Activated CD4-positive, alpha-beta T cell treated with anti-CD3 and anti-CD28 coated beads, Interleukin-2, amount 50 U/mL, for 1 hour (primary cell): ENCODE measurements at regions not wholly inside any gene's neighbourhood (a gene's known extent, or its start where the extent isn't known, plus 50 kb on each side); places are given as distances from the start of the nearest gene placed in this dataset.

Source experiments
- DNase-seq: peaks from one replicate; pipeline ENCODE4 v3.0.0-alpha.2; 2020

DNA sequence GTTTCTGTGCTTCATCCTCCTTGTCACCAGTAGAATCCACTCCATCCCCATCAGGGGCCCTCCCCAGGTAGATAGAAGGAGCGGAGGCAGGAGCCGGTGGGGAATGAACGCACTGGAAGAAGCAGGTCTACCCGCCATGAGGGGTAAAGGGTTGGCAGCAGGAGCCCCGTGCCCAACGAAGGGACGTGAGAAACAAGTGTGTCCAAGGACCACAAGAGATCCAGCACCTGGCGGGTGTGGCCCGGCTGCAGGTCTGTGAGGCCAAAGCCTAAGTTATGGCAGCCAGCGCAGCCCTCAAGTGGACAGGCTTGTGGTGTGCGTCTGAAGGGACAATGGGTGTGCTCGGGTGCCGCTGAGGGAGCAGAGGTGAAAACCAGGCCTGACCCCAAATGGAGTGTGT is 94.3 kb downstream of the IRX2 start:
- DNase-seq, result no peak

DNA sequence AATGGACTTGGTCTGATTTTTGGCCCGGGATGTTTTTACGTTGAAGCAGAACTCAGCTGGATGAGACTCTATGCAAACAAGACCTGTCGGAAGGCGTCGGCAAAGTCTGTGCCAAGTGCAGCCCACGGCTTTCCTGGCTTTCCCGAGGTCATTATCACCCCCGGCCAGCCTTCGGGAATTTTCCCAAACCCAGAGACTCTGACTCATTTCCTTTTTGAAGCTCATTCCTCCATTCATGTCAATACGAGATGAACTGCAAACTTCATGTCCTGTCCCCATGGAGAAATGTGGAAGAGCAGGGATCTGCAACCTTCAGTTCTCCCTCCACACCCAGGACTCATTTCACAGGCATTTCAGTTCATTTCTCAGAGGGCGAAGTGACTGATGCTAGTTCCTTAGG is 95.3 kb downstream of the IRX2 start:
- no peak for DNase-seq

DNA sequence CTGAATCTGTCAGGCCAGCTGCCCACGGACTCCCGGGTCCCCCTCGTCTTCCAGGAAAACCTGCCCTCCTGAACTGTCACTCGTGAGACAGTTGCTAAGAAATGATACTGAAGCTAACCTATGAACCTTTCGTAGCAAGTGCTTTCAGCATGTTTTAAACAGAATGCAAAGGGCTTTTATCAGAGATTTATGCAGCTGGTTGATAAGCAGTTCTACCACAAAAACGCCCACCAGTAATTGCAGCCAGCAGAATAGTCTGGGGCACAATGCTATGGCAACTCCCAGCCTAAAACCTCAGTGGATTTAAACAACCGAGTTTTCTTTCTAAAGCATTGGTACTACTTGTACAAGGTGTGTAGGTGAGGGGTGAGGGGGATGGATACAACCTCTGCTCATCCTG is 97.5 kb downstream of the IRX2 start:
- no peak for DNase-seq

DNA sequence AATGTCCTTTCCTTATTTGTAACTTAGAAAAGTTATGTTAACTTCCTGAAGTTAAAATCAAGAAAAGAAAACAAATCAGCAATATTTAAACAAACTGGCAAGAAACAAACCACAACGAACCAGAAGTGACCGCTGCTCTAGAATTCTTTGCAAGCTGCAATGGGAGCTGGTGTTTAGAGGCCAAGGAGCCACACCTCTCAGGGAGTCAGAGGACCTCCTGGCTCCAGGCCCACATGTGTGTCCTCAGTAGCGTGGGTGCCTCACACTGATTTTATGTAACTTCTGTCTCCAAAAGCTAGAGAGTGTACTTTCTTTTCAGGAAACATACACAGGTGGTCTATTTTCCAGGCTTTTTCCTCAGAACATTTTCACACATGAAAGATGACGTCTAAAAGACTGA is 100.4 kb downstream of the IRX2 start:
- no peak for DNase-seq

DNA sequence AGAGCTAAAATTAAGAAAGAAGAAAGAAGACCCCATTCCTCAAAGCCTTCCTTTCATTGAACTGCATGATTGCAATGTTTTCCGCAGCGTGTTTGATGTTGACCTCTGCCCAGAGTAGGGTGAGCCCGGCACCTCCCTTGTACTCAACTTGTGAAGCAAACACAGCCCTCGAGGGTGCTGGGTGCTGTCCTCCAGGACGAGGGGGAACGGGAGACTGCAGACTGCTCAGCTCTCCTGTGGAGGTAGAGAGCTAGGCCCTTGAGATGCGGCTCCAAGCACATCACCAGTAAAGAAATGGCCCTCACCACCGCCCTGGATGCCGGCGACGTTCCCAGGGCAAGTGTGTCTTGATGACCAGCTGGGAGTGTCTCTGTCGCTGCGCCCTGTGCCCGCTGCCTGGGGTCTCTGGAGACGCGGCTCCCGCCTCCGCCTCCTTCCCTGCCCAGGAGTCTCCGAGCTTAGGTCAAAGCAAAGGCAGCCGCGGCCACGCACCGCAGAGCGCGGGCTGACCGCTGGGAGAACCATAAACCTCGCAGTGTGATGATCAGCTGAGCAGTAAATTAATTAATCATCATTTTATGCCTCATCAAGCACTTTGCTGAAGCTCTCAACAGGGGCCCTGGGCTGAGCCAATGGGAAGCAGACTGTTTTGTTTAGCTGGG is 108.7 kb downstream of the IRX2 start:
- no peak for DNase-seq

DNA sequence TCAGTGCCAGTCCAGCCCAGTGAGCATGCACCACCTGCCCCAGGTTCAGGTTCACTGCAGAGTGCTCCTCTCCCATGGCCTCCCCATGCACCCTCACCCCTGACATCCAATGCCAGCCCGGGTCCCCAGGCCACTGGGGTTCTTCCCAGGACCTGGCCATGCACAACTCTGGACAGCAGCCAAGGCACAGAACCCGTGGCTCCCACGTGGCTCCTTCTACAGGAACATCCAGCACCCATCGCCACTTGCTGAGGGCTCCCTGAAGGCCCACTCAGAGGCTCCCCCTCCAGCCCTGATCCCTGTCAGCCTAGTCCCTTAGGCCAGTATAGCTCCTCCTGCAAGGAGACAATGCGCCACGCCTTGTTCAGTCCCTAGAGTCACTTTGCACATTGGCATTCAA is 110.8 kb downstream of the IRX2 start:
- no peak for DNase-seq

DNA sequence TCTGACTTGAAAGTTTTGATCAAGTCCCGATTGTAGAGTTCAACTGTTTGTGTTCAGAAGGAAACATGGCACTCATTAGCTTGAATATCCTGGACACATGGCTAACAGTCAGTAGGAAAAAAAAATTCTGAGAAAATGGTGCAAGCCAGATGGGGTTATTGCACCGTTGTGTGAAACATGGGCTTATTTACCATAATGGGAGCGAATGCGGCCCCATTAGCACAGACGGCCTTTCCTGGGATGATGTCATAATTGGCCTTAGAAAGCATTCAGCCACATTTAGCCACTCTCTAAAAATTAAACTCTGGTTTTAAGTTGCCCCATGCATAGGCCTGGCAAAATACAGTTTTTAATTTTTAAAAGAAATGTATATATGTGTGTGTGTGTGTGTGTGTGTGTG is 112.1 kb downstream of the IRX2 start:
- DNase-seq, result no peak

DNA sequence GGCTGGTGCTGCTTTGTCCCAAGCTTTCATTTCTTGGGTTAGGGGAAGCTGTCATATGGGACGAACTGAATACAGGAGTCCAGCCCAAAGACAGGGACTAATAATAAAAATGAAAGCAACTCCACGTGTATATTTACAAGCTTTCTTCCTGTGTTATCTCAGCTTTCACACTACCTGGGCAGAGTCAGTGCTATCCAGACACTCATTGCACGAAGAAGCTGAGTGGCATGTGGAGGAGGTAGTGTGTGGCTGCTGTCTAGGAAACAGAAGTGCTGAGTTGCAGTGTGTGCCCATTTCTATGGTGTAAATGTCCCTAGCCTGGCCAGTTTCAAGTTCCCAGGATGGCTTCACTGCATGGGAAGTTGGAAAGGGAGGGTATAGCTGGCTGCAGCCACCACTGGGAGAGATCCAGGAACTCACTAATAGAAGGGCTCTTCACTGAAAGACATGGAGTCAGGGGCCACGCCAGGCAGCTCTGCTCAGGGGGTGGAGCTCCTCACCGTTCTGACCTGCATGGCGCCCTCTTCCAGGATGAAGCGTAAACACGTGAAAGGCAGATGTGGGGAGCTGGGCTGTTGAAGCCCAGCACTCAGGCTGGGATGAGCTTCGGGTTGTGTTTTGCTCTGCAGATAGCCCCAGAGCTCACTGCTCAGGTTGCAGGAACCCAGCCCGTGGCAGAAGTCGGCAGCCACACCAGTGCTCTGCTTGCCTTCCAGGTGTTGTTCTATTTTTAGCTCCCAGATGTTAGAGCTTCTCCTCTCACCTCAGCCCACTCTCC is 116.9 kb downstream of the IRX2 start:
- no peak for DNase-seq

DNA sequence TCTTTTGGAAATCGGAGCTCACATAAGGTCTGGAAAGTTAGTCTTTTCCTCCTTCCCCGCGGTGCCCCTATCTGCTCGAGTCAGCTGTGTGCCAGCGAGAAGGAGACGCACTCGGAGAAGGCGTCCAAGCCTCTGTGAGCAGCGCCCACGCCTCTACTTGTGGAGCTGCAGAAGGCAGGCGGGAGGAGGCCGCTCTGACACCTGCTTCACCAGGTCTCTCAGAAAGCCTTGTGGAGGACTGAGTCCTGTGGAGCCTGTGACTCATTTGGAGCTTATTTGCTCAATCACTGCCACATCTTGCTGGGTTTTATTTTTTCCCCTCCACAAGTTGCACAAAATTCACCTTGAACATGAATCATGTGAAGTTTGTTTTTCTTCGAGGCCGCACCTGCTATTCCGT is 117.5 kb downstream of the IRX2 start:
- DNase-seq, result no peak

DNA sequence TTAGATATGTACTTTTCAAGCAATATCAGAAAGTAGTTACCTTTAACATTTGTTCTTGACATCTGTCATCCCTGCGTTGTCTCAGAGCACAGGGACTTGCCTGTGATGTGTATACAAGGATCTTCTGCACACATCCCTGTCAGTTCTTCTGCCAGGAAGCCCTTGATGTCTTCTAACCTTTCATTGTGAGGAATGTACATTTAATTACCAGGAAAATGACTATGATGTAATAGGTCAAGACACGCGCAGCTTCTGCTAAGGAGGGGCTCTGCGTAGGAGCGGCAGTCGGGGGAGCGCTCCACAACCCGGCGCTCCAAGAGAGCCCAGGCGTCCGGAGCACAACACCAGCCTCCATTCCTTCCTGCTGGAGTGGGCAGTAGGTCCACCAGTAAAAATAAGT is 119.7 kb downstream of the IRX2 start:
- no peak for DNase-seq

DNA sequence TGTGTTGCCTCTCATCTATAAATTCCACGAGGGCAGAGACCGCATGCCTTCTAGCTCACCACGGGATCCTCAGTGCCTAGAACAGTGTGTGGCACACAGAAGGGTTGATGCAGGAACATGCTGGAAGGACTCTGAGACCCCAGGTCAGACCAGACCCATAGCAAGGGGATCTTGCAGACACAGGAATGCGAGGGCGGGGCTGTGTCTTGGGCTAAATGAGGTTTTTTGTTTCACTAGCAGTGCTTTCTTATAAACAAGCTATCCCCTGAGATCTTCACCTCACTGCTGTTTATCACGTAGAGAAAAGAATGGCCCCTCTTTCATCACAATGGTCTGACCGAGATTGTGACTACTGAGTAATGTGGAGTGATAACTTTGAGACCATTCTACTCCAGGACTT is 122.4 kb downstream of the IRX2 start:
- DNase-seq, result no peak

DNA sequence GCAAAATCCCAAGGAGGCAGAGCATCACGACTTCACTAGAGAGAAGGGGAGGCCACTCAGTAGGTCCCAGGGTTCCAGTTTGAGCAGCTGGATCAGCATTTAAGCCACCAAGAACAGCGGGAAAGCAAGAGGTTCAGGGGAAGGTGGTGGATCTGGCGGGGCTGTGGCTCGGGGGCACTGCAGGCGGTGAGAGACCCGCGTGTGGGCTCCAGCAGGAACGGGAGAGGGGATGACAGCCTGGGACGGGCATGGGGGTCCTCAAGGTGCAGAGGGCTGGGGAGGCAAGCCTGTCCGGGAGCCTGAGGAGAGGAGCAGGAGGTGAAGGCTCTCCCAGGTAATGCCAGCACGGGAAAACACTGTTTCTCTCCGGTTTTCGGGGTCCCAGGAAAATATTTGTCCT is 123.6 kb downstream of the IRX2 start:
- no peak for DNase-seq

DNA sequence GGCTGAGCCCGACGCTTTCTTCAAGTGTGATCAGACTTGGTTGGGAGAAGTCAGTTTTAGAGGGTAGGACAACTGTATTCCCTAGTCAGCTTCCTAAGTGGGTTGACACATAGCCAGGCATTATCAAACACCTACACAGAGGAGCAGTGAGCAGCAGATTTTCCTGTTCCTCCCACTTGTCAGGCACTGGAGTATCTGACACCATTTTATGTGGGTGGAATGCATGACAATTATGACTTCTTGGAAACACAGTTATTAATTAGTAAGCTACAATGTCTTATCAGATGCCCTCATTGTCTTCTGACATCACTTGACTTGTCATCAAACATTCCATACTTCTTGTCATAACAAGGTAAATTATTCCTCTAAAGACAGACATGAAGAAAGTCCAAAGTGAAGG is 124.9 kb downstream of the IRX2 start:
- DNase-seq, result no peak

DNA sequence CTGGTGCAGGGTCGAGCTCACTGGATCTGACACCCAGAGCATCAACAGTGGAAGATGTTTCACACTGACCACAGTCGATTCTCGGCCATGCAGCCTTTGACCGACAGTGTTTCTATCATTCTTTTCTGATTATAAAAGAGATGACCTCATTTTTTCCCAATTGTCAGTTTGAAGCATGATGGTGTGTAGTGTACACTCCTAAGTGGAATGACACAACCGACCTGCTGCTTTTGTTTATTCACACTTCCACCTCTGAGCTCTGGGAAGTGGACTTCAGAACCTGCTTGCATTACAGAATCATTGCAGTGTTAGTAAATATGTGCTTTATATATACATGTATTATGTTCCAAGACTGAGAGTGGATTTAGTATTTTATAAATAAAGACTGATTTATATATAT is 128.6 kb downstream of the IRX2 start:
- no peak for DNase-seq

DNA sequence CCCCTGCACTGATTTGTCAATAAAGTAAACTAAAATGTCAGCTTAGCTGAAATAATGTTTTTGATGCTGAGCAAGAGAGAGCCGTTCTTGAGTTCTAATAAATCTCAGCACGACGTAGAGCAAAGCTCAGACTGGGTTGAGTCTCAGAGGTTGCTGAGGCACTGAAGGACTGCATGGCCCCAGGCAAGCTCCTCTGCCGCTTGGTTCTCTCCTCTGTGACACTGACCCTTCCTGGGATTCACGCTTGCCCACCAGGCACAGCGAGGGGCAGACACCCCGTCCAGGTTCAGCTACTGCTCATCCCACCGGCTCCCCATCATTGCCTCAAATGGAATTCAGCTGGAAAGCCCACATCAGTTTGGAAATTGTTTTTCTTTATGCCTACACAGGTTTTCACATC is 129.8 kb downstream of the IRX2 start:
- no peak for DNase-seq

DNA sequence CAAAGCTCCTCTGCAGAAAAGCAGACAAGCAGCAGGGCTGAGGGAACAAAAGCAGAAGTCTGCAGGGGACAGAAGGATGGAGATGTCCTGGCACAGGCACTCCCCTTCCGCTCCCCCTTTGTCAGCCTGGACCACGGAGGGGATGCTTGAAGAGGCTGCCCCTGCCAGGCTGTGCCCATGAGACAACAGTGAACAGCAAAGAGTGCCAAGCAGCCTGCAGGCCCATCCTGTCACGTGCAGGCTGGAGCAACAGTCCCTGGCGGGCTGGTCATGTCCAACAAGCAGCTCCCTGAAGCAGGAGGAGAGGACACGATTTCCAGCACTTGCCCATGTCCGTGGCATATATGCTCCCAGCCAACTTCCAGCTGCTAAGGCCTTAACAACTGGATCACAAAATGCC is 132.3 kb downstream of the IRX2 start:
- no peak for DNase-seq

DNA sequence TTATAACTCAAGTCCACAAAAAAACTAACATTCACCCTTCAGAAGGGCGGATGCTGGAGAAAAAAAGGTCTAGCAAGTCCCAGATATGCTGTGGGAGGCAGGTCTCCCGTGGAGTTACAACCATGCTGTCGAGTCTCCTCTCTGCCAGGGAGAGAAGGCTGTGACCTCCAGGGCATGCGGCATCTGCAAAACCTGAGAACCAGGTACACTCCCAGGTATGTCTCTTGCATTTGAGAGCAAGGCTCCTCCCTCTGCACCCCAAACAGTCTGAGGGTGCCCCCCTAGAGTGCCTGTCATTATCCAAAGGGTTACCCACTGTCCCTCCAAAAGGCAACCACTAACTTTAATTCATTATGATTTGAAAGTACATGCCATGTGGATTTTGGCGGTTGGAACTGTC is 134.0 kb downstream of the IRX2 start:
- no peak for DNase-seq

DNA sequence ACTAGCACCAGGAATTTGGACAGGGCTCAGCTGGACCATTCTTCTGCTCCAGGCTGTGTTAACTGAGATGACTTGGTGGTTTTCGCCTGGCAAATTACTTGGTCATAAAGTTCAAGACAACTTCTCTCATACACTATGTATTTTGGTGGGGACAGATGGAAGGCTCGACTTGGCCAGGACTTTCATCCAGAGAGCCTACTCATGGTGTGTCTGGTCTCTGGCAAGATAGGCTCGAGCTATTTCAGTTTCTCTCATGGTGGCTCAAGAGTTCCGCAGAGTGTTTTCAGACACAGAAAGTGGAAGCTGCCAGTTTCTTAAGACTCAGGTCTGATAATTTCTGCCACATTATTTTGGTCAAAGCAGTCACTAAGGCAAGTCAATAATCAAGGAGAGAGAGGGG is 135.6 kb downstream of the IRX2 start:
- DNase-seq, result no peak

DNA sequence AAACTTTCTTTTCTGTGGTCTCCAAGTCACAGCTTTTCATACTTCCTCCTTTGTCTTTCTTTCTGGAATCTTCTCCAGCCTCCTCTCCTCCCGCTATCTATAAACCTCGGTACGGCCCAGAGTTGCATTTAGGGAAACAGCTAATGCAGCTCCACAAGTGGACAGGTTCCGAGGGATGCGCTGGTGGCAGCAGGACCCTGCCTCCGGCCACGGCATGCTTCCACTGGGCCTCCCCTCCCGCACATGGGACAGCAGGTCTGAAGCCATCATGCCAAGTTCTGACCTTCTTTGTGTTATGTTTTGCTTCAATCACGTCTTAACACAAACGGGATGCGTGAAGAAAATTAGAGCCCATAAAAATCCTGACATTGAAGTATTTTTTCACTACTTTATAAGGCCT is 136.9 kb downstream of the IRX2 start:
- DNase-seq, result no peak

DNA sequence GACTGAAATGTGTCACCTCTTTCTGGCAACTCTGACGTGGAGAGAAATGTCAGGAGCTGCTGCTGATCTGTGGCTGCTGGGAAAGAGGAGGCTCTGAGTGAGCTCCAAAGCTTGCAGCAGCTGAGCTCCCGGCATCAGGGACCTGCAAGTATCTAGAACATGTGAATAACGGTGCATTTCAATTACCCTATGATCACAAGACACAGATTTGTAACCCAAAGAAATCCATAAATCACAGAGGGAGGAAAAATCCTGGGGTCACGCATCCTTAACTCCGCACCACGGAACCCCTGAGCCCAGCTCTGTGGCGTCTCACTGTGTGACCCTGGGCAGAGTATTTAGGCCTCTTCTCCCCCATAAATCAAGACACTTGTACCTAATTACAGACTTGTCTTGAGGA is 139.8 kb downstream of the IRX2 start:
- DNase-seq, result no peak

DNA sequence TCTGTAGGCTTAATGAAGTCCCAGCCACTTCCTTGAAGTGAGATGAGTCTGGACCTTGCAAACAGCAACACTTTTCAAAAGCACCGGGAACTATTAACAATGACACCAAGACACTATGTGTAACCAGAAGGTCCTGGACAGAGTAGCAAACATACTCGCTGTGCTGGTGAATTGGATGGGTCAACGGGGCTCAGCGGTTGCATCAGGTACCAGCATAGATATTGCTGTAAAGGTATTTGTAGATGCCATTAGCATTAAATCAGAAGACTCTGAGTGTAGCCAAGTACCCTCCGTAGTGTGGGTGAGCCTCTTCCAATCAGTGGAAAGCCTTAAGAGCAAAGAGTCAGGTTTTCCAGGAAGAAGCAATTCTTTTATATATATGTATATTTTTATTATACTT is 140.5 kb downstream of the IRX2 start:
- no peak for DNase-seq

DNA sequence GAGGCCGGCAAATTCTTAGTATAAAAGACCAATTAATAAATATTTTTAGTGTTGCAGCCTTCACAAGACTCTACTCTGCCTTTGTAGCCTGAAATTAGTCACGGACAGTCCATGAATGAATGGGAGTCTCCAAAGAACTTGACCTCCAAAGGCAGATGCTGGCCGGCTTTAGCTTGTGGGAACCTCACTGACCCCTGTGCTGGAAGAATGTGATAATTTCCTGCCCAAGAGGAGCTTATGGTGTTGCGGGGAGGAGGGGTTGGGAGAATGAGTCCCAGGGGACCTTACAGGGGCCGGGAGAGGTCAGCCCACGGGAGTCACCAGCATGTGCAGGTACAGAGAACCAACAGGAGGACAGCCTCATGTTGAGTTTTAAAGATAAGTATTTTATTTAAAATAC is 143.1 kb downstream of the IRX2 start:
- DNase-seq, result no peak

DNA sequence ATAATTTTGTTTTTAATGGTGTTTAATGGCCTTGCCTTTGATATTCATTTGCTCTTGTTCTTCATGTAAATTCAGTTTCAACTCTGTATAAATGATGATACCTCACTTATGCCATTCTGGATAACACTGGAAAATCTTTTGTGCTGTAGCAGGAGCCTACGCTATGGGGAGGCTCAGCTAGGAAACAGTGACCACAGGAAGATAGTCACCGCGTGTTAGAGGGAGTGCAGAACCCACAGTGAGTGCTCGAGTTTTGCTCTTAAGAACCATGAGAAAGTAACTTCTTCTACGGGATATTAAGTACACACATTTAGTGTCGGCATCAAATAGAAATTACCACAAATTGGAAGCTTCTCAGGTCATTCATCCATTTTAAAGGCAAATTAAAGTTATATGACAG is 143.9 kb downstream of the IRX2 start:
- DNase-seq, result no peak

DNA sequence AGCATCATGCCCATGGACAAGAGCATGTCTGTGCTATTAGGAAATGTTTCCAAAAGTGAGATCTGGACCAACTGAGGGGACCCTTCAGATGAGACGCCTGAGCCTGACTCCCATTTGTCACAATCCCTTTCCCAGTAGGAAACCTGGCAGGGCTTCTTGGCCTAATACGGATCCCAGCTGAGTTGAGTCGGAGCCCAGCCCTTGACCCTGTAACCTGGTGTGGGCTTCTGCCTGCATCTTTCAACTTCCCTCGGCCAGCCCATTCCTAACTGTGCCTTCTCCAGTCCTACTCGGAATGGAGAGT is 148.3 kb downstream of the IRX2 start:
- no peak for DNase-seq
